Activated CD8-positive, alpha-beta memory T cell treated with anti-CD3 and anti-CD28 coated beads, Interleukin-2, amount 10 ng/mL, durations not matched to agents 7 days and 5 days (primary cell): ENCODE measurements at regions not wholly inside any gene's neighbourhood (a gene's known extent, or its start where the extent isn't known, plus 50 kb on each side); places are given as distances from the start of the nearest gene placed in this dataset.

Experiments used
- ATAC-seq: fragments of 150-1000 bp; cut with Tn5 transposase; one replicate; pipeline ENCODE4 v1.10.0; 2021; ENCODE audit warnings: moderate library complexity
- CTCF ChIA-PET: fragments of 350-600 bp; sonication (Branson Sonifier 250); formaldehyde crosslinking; loops from one replicate; lab custom pipeline; 2021; ENCODE audit warnings: antibody characterized with exemption; lab: Charles Lee
- DNase-seq: peaks from one replicate; pipeline ENCODE4 v3.0.0-alpha.2; 2020
- H3K27ac Mint-ChIP-seq: one replicate; pipeline ENCODE4 v1.8.0; 2021; ENCODE audit warnings: mild to moderate bottlenecking, mixed read lengths
- H3K27me3 Mint-ChIP-seq: one replicate; pipeline ENCODE4 v1.8.0; 2021; ENCODE audit warnings: mixed read lengths
- H3K36me3 Mint-ChIP-seq: one replicate; pipeline ENCODE4 v1.8.0; 2021; ENCODE audit warnings: mild to moderate bottlenecking, mixed read lengths
- H3K4me1 Mint-ChIP-seq: one replicate; pipeline ENCODE4 v1.8.0; 2021; ENCODE audit warnings: mixed read lengths
- H3K4me3 Mint-ChIP-seq: one replicate; pipeline ENCODE4 v1.8.0; 2021; ENCODE audit warnings: mild to moderate bottlenecking, moderate library complexity, mixed read lengths
- H3K9me3 Mint-ChIP-seq: one replicate; pipeline ENCODE4 v1.8.0; 2022; ENCODE audit warnings: low read depth, mixed read lengths

DNA sequence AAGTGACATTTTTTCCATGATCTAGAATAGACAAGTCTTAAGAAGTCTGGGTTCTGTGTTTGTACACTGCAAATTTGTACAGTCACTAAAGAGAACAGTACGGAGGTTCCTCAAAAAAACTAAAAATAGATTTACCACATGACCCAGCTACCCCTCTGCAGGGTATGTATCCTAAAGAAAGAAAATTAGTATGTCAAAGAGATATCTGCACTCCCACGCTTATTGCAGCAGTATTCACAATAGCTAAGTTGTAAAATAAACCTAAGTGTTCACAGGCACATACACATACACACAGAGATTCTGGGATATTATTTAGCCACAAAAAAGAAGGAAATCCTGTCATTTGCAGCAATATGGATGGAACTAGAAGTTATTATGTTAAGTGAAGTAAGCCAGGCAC, 120.4 kb downstream of the ZIC1 start:
- Mint-ChIP-seq H3K36me3 (no peaks in the 10 kb centered on the region), H3K9me3 (peaks cover 4% of the 10 kb centered on the region), H3K4me3 (no peak overlapping the region), H3K27ac (no peak overlapping the region), H3K27me3 (no peaks in the 10 kb centered on the region), H3K4me1 (no peaks in the 10 kb centered on the region)
- ATAC-seq (no peak), DNase-seq (no peak)
- CTCF ChIA-PET: no interaction called here

DNA sequence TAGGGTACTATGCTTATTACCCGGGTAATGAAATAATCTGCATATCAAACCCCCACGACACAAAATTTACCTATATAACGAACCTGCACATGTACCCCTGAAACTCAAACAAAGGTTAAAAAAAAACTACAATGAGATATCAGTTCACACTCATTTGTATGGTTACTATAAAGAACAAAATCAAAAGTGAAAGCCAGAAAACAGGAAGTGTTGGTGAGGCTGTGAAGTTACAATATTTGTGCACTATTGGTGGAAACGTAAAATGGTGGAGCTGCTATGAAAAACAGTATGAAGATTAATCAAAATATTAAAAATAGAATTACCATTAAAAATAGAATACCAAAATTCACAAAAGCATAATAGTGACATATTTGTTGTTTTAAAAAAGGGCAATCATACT, 128.9 kb downstream of the ZIC1 start:
- CTCF ChIA-PET: no interaction called here

GRCh38 chr3:147540921-147541320, 131.8 kb downstream of the ZIC1 start:
- Mint-ChIP-seq H3K4me1 (peaks cover 3% of the 10 kb centered on the region), H3K27me3 (no peaks in the 10 kb centered on the region), H3K36me3 (no peaks in the 10 kb centered on the region), H3K9me3 (peaks cover 7% of the 10 kb centered on the region), H3K4me3 (no peak overlapping the region), H3K27ac (no peak overlapping the region)
- no peak for DNase-seq
- CTCF ChIA-PET: no interaction called here
- no peak for ATAC-seq

More for the DNA sequence above, 128.9 kb downstream of the ZIC1 start:
- Mint-ChIP-seq H3K4me3 (no peak overlapping the region), H3K4me1 (peaks cover 3% of the 10 kb centered on the region), H3K27ac (no peak overlapping the region), H3K27me3 (no peaks in the 10 kb centered on the region), H3K9me3 (peaks cover 7% of the 10 kb centered on the region), H3K36me3 (no peaks in the 10 kb centered on the region)
- DNase-seq (no peak), ATAC-seq (no peak)

- H3K4me1 Mint-ChIP-seq: no peaks in the 10 kb centered on the region
- no peak for DNase-seq
- no peaks in the 10 kb centered on the region for H3K27me3 Mint-ChIP-seq
- H3K9me3 Mint-ChIP-seq: peaks cover 7% of the 10 kb centered on the region
- H3K4me3 Mint-ChIP-seq: no peak overlapping the region
- no peak for ATAC-seq
- H3K27ac Mint-ChIP-seq: no peak overlapping the region
- CTCF ChIA-PET: no interaction called here
- H3K36me3 Mint-ChIP-seq: no peaks in the 10 kb centered on the region
Observed at GRCh38 chr3:147544290-147544689, 135.1 kb downstream of the ZIC1 start.

DNA sequence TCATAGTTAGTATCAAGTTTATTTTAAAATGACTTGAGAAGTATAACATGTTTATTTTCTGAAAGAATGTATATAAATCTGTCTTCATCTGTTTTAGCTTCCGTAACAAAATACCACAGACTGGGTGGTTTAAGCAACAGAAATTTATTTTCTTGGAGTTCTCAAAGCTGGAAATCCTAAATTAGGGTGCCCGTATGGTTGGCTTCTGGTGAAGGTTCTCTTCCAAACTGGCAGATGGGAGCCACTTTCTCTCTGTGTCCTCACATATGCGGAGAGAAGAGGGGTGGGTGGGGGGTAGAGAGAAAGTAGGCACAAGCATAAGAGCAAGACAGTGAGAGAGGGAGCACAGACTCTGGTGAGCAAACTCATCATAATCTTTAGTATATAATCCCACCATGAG, 142.3 kb downstream of the ZIC1 start:
- ATAC-seq (no peak), DNase-seq (no peak)
- CTCF ChIA-PET: no interaction called here
- no peak overlapping the region for H3K27ac Mint-ChIP-seq
- no peaks in the 10 kb centered on the region for H3K27me3 Mint-ChIP-seq
- no peaks in the 10 kb centered on the region for H3K4me1 Mint-ChIP-seq
- no peaks in the 10 kb centered on the region for H3K36me3 Mint-ChIP-seq
- peaks cover 1% of the 10 kb centered on the region for H3K9me3 Mint-ChIP-seq
- no peak overlapping the region for H3K4me3 Mint-ChIP-seq

GRCh38 chr3:147554332-147554731, 145.2 kb downstream of the ZIC1 start:
- CTCF ChIA-PET: no interaction called here
- H3K4me3 Mint-ChIP-seq: no peak overlapping the region
- peaks cover 3% of the 10 kb centered on the region for H3K9me3 Mint-ChIP-seq
- no peaks in the 10 kb centered on the region for H3K36me3 Mint-ChIP-seq
- no peaks in the 10 kb centered on the region for H3K27me3 Mint-ChIP-seq
- H3K4me1 Mint-ChIP-seq: no peaks in the 10 kb centered on the region
- ATAC-seq (no peak), DNase-seq (no peak)
- H3K27ac Mint-ChIP-seq: no peak overlapping the region

GRCh38 chr3:147572970-147573340, 163.8 kb downstream of the ZIC1 start:
- no peaks in the 10 kb centered on the region for H3K36me3 Mint-ChIP-seq
- ATAC-seq (no peak), DNase-seq (no peak)
- no peaks in the 10 kb centered on the region for H3K27me3 Mint-ChIP-seq
- CTCF ChIA-PET: no interaction called here
- no peaks in the 10 kb centered on the region for H3K4me1 Mint-ChIP-seq
- no peak overlapping the region for H3K4me3 Mint-ChIP-seq
- H3K27ac Mint-ChIP-seq: no peak overlapping the region
- peaks cover 10% of the 10 kb centered on the region for H3K9me3 Mint-ChIP-seq

DNA sequence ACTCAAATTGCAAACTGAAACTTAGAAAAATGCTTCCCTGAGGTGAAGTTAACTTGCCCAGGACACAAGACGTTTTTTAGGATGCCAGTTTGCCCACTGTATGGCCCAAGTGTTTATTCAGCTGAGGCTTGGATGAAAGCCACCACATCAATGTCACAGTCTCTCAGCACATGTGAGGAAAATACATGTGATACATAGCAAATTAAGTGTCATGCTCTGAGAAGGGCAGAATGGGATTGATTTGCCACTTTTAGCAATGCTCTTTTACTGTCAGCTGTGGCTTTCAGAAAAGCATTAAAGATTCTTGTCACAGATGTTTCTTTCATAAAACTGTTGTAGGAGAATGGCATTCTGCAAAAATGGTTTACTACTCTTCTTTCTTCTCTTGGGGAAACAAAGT, 165.5 kb downstream of the ZIC1 start:
- Mint-ChIP-seq H3K9me3 (peaks cover 8% of the 10 kb centered on the region), H3K36me3 (no peaks in the 10 kb centered on the region), H3K4me1 (no peaks in the 10 kb centered on the region), H3K27ac (no peak overlapping the region), H3K4me3 (no peak overlapping the region), H3K27me3 (no peaks in the 10 kb centered on the region)
- no peak for ATAC-seq
- CTCF ChIA-PET: no interaction called here
- no peak for DNase-seq

DNA sequence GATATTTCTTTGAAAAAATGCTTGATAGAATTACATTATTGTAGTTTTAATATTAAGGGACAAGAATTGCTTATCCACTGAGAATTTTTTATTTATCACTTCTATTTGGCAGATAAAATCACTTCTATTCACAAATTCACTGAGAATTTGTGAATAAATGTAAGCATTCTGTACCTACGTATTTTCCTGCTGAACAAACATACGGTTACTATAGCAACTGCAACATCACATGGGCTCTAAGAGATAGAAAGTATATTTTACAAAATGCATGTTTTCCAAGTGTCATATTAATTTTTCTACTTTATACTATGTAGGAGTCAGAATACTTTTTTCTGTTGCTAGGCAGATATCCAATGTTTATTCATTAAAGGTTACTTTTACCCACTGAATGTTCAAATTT, 166.2 kb downstream of the ZIC1 start:
- ATAC-seq (no peak), DNase-seq (no peak)
- Mint-ChIP-seq H3K4me3 (no peak overlapping the region), H3K9me3 (peaks cover 8% of the 10 kb centered on the region), H3K4me1 (no peaks in the 10 kb centered on the region), H3K27me3 (no peaks in the 10 kb centered on the region), H3K36me3 (no peaks in the 10 kb centered on the region), H3K27ac (no peak overlapping the region)
- CTCF ChIA-PET: no interaction called here

- peaks cover 3% of the 10 kb centered on the region for H3K9me3 Mint-ChIP-seq
- H3K4me3 Mint-ChIP-seq: no peak overlapping the region
- no peaks in the 10 kb centered on the region for H3K4me1 Mint-ChIP-seq
- ATAC-seq (no peak), DNase-seq (no peak)
- no peak overlapping the region for H3K27ac Mint-ChIP-seq
- no peaks in the 10 kb centered on the region for H3K27me3 Mint-ChIP-seq
- H3K36me3 Mint-ChIP-seq: no peaks in the 10 kb centered on the region
- CTCF ChIA-PET: no interaction called here
Observed at GRCh38 chr3:147582642-147583041, 173.5 kb downstream of the ZIC1 start.

GRCh38 chr3:147589016-147589415, 179.9 kb downstream of the ZIC1 start:
- DNase-seq (no peak), ATAC-seq (no peak)
- CTCF ChIA-PET: no interaction called here
- no peaks in the 10 kb centered on the region for H3K27me3 Mint-ChIP-seq
- H3K9me3 Mint-ChIP-seq: peaks cover 9% of the 10 kb centered on the region
- no peaks in the 10 kb centered on the region for H3K36me3 Mint-ChIP-seq
- no peak overlapping the region for H3K4me3 Mint-ChIP-seq
- H3K4me1 Mint-ChIP-seq: no peaks in the 10 kb centered on the region
- no peak overlapping the region for H3K27ac Mint-ChIP-seq

DNA sequence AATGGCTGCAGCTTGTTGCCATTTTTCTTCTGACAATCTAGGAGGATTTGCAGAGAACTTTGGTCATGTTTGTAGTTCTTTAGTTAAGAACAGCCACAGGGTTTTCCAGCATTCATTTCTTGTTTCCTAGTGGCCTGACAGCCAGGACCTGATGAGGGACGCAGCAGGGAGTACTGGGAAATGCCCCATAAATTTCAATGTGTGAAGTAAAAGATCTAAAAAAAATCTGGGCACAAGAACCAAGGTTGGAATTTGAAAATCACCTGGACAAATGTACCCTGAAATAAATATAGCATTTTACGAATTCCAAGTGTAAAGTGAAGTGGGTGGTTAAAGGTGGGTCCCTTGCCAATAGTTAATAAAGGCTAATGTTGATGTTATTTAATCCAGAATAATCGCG, 195.0 kb downstream of the ZIC1 start:
- Mint-ChIP-seq H3K27me3 (no peaks in the 10 kb centered on the region), H3K9me3 (peaks cover 16% of the 10 kb centered on the region), H3K4me1 (no peaks in the 10 kb centered on the region), H3K36me3 (no peaks in the 10 kb centered on the region), H3K4me3 (no peak overlapping the region), H3K27ac (no peak overlapping the region)
- ATAC-seq: no peak
- CTCF ChIA-PET: no interaction called here
- no peak for DNase-seq

GRCh38 chr3:147613725-147614124, 204.6 kb downstream of the ZIC1 start:
- H3K27ac Mint-ChIP-seq: no peak overlapping the region
- CTCF ChIA-PET: no interaction called here
- no peak for DNase-seq
- H3K9me3 Mint-ChIP-seq: peaks cover 8% of the 10 kb centered on the region
- H3K4me3 Mint-ChIP-seq: no peak overlapping the region
- H3K36me3 Mint-ChIP-seq: no peaks in the 10 kb centered on the region
- H3K4me1 Mint-ChIP-seq: no peaks in the 10 kb centered on the region
- no peaks in the 10 kb centered on the region for H3K27me3 Mint-ChIP-seq
- ATAC-seq: no peak

DNA sequence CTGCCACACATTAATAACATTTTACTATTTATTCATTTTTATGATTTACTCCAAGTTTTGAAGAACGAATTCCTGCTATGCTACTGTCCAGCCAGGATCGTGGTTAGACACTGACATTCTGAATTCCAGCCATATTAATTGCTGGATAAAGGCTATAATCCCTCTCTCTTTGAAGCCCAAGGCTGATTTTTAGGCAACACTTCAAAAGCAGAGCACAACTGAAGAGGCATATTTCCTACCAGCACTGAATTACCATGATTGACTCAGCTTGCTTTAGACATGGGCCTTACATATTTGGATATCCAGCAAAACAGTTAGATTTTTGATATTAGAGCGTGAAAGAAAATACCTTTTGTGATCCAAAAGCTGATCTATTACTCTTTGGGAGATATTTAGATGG, 205.0 kb downstream of the ZIC1 start:
- DNase-seq: no peak
- Mint-ChIP-seq H3K4me3 (no peak overlapping the region), H3K4me1 (no peaks in the 10 kb centered on the region), H3K27me3 (no peaks in the 10 kb centered on the region), H3K27ac (no peak overlapping the region), H3K9me3 (peaks cover 8% of the 10 kb centered on the region), H3K36me3 (no peaks in the 10 kb centered on the region)
- no peak for ATAC-seq
- CTCF ChIA-PET: no interaction called here

GRCh38 chr3:147615035-147615434, 205.9 kb downstream of the ZIC1 start:
- H3K36me3 Mint-ChIP-seq: no peaks in the 10 kb centered on the region
- no peak overlapping the region for H3K4me3 Mint-ChIP-seq
- H3K4me1 Mint-ChIP-seq: no peaks in the 10 kb centered on the region
- CTCF ChIA-PET: no interaction called here
- peaks cover 8% of the 10 kb centered on the region for H3K9me3 Mint-ChIP-seq
- no peak overlapping the region for H3K27ac Mint-ChIP-seq
- H3K27me3 Mint-ChIP-seq: no peaks in the 10 kb centered on the region
- ATAC-seq: no peak
- no peak for DNase-seq
